NCI-H774 (cell line): ENCODE measurements at regions not wholly inside any gene's neighbourhood (a gene's known extent, or its start where the extent isn't known, plus 50 kb on each side); places are given as distances from the start of the nearest gene placed in this dataset.
"Not testable (repeated sequence)": the region's sequence is repeated elsewhere in the genome, so short reads cannot be mapped to it uniquely, and the experiment has no call there.

ENCODE experiments used
- DNase-seq: peaks from one replicate; lab custom pipeline; 2025; lab: John Stamatoyannopoulos, UW

DNA sequence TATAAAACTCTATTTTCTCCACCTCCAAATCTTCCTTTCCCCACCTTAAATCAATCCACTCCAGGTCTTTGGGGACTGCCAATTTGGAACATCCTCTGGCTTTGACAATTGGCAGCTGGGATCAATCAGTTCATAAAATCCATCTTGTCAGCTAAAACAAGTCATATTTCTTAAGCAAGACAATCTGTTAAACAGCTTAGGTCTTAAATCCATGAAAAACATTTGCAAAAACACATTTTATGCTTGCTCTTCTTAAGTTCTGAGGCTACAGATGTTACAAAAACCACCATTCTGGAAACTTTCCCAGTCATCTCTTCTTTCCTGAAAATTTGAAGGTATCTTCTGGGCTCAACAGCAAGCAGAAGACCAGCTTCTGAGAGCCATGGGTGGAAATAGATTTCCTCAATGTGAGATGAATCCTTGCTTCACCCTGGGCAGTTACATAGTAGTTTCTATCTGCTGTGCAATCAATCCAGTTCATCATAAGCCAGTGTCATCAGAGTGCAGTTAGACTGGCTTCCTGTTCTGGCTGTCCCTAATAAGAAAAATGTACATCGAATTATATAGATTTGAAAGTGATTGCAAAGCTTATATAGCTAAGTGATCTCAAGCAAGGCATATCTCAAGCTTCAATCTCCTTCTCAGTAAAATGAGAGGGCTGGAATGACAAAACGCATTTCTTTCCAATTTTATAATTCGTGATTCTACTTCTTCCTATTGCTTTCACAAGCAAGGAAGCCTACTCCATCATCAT, 402.7 kb upstream of the INTU start:
- DNase-seq, result no peak

DNA sequence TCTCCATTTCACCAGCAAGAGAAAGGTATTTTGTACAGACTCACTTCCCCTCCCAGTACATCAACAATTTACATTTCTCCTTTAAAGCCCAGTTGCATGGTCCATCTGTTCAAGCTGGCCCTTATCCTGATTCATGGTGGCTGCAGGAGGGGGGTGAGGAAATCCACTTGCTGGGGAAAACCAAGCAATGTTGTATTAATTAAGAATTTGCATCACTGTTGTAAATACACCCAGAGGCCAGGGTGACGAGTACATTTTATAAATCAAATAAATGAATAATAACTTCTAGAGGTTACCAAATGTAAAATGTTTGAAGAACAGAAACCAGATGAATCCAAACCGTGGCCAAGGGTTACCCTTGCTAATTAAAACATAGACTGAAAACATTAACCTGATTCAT, 395.9 kb upstream of the INTU start:
- no peak for DNase-seq

DNA sequence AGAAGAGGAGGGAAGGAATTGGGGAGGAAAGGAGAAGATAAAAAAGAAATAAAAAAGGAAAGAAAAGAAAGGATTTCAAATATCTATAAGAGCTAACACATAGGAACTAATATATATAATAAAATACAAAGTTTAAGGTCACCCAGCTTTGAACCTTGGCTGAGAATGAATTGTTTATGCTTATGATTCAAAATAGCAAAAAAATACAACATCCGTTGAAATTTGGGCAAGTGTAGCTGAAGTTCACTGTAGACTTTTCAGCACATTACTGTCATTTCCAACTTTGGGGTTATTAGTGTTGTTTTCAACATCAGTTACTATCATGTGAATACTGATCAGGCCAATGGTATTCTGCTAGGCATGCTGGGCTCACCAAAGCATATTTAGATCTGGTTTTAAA, 395.2 kb upstream of the INTU start:
- DNase-seq, result no peak

DNA sequence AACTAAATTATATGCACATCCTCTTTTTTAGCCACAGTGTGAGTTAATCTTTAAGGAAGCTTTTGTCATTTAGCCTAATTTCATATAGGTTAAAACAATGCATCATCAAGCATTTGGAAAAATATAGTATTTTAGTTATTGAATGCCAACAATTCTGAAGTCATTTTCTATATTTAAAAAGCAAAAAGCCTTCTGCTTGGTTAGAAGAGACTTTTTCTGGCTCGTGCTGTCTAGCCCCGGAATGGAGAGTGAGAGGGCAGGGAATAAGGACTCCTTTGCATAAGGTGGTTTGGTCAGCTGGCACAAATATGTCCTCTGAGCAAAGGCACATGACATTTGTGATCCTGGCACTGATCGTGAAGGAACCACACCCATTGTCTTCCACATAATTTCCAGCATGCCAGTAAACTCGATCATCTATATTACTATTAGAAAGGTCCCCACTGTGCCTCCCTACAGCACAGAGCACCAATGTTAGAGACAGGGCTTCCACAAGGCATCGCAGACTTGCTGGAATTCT, 393.7 kb upstream of the INTU start:
- DNase-seq, result no peak

DNA sequence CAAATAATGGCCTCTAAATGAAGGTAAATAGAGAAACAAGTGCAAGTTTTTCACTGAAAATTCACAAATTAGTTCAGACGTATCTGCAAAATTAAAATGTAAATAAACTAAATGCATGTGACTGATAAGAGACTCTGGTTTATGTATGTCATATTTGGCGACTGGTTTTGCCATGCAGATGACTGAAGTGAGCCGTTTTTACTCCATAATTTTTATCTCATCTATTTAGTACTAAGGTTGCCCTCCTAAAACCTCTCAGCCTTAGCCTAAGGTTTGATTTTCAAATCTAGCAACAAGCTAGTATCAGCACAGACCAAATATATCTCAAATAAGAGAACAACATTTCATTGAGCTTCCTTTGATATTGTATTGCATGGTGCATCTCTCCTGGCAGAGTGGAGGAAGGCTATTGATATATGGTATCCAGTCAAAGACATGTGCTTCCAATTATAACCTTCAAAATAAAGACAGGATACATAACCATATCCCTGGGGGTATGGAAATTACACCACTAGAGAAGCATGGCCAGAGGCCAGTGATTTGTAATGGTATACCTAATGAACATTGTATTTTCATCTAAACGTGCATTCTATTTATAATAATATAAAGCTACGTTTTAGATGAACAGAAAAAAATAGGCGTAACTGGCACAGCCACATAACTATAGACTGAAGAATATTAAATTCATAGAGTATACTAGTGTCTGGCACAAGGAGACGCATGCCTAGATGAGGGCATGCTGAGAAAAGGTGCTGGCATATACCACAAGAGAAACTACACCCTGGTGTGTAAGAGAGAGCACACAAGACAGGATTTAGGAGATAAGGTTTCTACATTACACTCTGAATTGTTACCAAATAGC, 392.6 kb upstream of the INTU start:
- DNase-seq, result no peak

DNA sequence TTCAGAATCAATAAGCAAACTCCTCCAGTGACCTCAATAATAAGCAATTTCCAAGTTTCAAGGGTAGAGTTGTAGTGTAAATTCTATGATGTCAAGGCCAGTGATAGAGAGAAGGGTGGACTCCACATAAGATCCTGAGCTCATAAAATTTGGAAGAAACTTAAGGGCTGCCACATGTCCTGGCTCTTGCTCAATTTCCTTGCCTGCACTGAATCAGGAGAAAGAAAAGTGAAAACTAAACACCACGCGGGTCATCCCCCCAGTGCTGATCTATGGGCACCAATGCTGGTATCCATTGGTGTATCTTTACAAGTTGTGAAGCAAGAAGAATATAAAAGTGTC, 392.0 kb upstream of the INTU start:
- no peak for DNase-seq

DNA sequence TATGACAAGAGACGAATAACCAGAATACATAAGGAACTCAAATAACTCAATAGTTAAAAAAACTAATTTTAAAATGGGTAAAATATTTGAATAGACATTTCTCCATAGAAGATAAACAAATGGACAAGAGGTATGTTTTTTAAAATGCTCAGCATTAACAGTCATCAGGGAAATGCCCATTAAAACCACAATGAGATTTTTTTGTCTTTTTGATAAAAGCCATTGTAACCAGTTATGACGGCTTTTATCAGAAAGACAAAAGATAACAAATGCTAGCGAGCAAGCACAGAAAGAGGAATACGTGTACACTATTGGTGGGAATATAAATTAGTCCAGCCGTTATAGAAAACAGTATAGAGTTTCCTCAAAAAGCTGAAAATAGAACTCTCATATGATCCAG, 388.2 kb upstream of the INTU start:
- no peak for DNase-seq

DNA sequence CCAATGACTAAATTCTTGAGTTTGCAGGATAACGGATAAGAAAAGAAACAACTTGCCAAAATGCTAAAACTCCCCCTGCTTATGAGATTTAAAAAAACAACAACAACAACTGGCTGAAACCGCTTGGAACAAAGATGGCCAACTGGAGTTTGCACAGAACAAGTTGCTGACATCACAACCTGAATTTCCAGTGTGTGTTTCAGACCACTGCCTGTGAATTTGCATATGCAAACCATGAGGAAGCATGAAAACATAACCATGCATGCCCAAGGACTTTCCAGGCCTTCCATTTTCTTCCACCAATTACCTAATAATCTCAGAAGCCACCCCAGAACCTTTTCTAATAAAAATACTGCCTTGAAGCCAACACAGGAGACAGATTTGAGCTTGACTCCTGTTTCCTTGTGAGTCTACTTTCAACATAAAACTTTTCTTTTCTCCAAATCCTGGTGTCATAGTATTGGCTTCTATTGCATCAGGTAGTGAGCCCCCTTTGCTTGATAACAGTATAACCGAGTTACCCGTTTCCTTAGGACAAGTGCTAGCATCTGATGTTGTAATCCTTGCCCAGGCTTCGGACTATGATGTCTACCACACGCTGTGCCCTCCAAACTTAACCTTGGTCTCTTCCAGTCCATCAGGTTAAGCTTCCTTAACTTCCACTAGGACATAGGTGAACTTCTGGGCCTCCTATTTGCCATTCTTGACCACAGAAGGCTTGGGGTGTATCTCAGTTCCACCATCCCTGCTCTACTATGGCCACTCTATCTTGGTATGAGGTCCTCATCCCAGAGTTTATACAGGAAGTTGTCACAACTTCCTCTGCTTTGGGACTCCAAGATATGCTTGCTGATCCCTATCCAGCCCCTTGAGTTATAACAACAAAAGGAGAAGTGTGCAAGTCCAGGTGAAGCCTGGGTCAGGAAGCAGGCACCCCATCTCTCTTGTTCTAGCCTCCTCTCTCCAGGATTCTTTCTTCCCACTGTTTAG, 385.5 kb upstream of the INTU start:
- no peak for DNase-seq

DNA sequence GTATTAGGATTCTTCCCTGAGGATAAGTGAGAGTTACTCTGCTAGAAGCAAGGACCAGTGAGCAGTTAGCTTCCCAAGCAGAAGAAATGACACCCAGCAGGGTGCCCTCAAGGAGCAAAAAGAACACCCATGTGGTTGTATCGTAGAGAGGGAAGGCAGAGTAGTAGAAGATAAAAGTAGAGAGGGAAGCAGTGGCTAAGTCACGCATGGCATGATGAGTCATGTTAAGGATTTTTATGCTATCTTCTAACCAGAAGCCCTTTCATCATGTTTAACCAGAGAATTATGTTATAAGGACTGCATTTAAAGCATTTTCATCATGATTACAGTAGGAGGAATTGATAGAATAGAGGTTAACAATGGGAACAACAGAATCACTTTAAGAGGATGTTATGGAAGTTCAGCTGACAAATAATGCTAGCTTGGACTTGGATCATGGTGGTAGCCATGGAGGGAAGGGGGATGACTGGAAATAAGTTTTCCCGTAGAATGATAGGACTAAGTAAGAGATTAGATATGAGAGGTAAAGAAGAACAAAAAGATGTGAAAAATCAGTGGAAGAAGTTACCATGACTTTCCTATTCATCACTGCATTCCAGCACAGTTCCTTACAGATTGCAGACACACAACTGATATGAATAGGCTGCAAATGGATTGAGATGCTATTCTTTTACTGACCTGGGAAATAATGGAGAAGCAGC, 383.5 kb upstream of the INTU start:
- DNase-seq, result no peak

DNA sequence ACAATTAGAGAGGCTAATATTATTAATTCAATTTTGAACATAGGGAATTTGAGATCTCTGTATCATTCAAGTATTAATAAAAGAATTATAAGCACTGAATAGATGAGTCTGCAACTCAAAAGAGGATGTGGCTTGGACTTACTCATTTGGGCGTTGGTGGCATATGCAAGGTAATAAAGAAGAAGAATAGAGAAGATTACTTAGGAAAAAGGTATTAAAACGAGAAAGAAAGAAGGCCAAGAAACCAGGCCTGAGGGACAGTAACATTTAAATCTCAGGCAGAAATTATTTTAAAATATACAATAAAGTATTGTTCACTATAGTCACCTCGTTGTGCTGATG, 383.0 kb upstream of the INTU start:
- DNase-seq, result no peak

DNA sequence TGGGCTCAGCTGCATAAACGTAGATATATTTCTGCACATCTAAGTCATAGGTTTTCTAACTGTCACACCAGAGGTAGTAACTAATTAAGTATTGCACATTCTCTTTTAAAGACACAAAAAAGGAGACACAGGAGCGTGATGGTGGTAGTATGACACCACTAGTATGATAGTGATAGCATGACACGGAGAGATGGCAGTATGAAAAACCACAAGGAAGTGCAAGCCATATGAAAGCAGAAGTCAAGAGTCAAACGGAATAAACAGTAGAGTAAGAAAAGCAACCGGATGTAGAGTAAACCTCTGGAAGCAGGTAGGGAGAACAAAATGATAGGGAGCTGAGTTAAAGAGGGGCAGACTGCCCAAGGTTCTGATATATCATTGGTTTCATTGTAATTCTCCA, 382.2 kb upstream of the INTU start:
- DNase-seq, result no peak

DNA sequence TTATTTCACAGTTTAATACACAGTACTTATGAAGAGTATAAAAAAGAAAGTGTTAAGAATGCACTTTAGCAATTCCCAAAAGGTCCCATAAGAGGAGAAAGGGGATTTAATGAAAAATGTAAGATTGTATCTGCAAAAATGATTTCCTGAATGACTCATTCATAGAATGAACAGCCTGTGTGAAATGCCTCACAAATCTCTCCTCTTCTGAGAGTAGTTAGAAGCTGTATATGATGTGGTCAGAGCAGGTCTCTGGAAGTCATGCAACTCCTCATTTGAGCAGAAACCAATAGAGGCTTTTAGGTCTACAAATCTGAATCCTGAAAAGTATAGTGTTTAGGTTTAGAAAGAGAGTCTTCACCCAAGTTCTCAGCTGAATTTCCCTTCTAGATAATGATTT, 381.3 kb upstream of the INTU start:
- DNase-seq, result no peak

DNA sequence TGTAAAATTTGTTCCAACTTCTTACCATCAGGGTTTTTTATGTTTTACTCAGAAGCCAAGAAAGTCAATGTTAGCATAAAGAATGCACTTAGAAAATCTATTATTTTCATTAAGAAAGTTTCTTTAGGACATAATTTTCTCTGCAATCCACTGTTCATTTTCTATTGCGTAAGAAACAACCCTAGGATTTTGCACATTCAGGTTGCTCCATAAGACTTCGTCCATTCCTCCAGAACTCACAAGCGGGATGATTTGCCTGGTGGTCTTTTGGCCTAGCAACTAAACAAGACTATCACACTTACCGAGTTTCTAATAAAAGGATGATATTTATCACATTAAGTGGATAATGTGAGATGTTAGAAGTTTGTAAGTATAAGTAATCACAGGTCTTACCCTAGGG, 376.3 kb upstream of the INTU start:
- DNase-seq, result no peak

DNA sequence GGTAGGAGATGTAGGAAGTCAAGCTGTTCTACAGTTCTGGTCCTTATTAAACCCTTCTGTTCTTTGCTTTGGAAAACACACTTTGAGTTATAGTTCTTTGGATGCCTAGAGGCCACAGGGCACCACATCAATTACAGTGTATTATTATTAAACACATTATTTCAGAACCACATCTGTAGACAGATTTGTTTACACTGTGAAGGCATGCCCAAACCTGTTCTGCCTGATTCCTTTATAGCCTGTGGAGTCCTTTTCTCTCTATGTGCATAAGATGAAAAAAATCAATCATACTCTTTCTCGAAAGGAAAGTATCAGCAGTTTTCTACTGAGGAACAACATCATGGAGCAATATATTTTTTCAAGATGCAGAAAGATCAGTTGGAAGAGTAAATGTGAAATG, 371.3 kb upstream of the INTU start:
- DNase-seq, result no peak

DNA sequence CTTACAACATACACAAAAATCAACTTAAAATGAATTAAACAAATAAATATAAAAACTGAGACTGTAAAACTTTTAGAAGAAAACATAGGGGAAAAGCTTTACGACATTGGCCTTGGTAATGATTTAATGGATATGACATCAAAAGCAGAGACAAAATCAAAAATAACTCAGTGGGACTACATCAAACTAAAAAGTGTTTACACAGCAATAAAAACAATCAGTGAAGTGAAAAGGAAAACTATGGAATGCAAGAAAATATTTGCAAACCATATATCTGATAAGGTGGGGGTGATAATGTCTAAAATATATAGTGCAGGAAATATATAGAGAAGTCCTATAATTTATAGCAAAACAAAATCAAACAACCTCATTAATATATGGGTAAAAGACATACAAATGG, 364.4 kb upstream of the INTU start:
- DNase-seq, result no peak

DNA sequence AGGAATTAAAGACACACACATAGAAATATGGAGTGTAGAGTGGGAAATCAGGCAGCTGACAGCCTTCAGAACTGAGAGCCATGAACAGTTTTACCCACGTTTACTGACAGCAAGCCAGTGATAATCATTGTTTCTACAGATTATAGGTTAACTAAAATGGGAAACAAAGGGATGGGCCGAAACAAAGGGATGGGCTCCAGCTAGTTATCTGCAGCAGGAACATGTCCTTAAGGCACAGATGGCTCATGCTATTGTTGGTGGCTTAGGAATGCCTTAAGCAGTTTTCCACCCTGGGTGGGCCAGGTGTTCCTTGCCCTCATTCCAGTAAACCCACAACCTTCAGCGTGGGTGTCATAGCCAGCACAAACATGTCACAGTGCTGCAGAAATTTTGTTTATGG, 355.7 kb upstream of the INTU start:
- DNase-seq, result not testable (repeated sequence)

DNA sequence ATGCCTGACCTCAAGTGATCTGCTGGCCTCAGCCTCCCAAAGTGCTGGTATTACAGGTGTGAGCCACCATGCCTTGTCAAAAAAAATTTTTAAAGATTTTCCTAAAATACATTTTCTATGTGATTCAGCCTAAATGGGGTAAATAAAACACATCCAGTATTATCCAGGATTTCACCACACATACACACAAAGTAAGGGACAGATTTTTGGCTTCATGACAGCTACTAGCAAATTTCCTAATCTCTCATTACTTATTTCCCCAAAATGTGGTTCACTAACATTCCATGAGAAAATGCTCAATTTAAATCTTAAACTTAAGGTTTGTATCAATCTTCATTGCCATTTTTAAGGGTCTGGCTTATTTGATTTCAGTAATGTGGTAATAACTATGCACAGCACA, 348.5 kb upstream of the INTU start:
- no peak for DNase-seq

DNA sequence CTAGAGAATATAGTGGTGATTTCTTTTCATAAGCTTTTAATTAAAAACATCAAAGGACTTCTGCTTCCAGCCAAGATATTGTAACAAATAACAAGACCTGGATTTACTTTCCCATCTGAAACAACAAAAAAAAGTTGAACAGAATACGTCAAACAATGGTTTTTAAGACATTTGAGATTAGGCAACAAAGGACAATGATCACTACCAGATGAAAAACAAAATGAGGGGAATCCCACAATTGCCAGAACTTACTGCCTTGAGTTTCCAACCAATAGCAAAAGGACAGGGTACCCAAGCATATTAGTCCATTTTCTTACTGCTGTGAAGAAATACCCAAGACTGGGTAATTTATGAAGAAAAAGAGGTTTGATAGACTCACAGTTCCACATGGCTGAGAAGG, 341.4 kb upstream of the INTU start:
- no peak for DNase-seq

DNA sequence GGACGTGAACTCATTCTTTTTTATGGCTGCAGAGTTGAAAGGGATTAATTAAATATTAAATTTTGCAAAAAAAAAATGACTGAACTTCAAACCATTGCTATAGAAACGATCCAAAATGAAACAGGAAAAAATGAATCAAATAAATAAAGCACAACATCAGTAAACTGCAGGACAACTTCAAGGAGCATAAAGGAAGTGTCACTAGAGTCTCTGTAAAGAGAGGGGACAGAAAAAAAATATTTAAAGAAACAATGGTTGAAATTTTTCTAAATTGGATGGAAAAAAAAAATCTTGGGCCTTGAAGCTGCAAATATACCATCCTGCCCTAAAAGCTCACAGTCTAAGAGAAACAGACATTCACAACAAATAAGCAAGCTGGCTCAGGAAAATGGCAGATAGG, 339.3 kb upstream of the INTU start:
- DNase-seq, result no peak

DNA sequence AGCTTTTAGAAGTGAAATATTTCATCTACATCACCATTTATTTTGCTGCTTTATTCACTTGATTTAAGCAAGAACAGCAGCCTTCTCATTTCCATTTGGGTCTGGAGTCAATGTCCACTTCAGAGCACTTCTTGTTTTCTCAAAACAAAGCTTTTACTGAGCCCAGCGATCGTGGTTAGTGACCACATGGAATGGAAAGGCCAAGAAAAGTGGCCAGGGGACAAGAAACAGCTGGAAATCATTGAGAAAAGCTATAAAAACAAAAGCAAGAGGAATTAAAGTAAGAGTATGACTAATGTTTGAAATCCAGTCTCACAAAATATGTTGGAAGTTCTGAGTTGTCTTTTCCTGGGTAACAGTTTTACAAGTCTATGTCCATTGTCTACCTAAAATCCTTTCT, 328.4 kb upstream of the INTU start:
- no peak for DNase-seq

DNA sequence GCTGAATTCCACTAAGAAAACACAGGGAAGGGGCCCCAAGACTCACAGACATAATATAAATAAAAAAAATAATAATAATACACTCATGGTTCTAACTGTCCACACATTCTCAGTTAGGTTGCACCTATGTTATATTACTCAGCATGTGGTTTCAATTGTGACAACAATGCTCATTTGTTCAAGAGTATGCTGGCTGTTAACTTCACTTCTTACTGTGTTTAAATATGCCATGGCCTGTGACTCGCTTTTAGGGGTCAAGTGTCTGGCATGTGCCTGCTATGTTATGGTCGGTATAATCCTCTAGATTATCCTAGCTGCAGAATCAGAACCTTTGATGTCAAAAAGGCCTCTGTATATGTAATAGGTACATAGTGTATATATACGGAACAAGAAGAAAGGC, 324.8 kb upstream of the INTU start:
- no peak for DNase-seq
